ENCODE measurements at regions not wholly inside any gene's neighbourhood (a gene's known extent, or its start where the extent isn't known, plus 50 kb on each side); places are given as distances from the start of the nearest gene placed in this dataset.
"Not testable (repeated sequence)": the region's sequence is repeated elsewhere in the genome, so short reads cannot be mapped to it uniquely, and the experiment has no call there.

DNA sequence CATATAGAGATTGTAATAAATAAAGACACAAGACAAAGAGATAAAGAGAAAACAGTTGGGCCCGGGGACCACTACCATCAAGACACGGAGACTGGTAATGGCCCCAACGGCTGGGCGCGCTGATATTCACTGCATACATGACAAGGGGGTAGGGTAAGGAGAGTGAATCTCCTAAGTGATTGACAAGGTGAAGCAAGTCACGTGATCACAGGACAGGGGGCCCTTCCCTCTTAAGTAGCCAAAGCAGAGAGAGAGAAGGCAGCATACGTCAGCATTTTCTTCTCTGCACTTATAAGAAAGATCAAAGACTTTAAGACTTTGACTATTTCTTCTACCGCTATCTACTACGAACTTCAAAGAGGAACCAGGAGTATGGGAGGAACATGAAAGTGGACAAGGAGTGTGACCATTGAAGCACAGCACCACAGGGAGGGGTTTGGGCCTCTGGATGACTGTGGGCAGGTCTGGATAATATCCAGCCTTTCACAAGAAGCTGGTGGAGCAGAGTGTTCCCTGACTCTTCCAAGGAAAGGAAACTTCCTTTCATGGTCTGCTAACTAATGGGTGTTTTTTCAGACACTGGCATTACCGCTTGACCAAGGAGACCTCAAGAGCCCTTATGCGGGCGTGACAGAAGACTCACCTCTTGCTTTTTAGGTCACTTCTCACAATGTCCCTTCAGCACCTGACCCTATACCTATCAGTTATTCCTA, 75.6 kb downstream of the MRPL39 start:
- not testable (repeated sequence) for DNase-seq (ENCODE audit: low spot score)

DNA sequence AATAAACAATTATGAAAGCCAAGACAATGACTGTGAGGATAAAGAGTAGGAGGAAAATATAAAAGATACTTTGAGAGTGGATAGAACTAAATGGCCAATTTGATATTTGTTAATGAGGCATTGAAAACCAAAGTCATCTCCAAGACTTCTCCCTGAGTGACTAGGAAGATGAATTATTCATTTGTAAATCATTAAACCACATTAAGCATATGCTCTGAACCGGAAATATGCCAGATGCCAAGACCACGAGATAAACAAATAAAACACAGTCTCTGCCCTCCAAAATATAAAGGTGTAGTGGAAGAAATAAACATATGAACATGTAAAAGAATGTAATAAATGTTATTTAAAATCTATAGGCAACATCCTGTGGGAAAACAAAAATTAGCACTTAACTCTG, 78.8 kb downstream of the MRPL39 start:
- no peak for DNase-seq (ENCODE audit: low spot score)

DNA sequence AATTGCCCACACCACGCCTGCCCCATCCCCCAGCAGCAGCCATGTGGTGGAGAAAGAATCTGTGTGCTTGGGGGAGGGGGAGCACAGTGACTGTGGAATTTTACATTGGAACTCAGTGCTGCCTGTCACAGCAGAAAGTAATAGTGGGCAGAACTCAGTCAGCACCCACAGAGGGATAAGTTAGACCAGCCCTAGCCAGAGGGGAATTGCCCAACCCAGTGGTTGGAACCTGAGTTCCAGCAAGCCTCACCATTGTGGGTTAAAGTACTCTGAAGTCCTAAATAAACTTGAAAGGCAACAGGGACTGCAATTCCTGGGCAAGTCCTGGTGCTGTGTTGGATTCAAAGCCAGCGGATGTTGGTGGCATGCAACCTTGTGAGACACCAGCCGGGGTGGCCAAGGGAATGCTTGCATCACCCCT, 88.8 kb downstream of the MRPL39 start:
- no peak for DNase-seq (ENCODE audit: low spot score)

DNA sequence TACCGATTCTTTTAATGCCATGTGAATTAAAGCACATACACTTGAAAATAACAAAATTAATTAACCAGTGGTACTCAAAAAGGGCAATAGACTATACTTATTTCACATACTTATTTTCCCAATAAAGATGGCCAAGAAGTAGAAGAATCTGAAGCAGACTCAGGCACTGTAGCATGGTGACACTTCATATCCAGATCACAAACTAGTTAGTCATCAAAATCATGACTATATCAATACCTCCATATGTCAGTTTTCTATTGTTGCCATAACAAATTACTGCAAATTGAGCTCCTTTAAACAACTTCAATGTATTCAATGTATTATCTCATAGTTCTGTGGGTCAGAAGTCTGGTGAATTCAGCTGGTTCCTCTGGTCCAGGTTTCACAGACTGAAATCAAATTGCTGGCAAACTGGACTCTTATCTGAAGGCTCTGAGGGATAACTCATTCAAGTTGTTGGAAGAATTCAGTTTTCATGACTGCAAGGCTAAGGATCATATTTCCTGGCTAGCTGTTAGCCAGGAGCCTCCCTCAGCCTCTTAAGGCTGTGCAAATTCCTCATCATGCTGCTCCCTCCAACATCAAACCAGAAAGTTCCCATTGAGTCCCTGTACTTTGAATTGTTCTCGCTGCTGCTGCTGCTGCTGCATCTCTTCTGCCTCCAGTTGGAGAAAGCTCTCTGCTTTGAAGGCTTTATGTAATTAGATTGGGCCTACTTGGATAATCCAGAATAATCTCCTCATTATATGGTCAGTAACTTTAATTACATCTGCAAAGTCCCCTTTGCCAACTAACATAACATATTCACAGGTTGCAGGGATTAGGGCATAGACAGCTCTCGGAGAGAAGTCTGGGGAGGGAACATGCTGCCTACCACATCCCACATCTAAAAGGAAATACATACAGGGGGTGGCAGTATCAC, 91.5 kb downstream of the MRPL39 start:
- DNase-seq (ENCODE audit: low spot score) = no peak

DNA sequence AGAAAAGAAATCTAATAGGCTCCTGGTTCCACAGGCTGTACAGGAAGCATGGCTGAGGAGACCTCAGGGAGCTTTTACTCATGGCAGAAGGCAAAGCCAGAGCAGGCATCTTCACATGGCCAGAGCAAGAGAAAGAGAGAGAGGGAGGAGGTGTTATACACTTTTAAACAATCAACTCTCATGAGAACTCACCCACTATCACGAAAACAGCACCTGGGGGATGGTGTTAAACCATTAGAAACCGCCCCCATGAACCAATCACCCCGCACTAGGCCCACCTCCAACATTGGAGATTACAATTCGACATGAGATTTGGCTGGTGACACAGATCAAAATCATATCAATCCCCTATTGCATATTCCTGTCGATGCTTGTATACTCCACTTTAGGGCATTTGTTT, 93.5 kb downstream of the MRPL39 start:
- DNase-seq (ENCODE audit: low spot score) = no peak

DNA sequence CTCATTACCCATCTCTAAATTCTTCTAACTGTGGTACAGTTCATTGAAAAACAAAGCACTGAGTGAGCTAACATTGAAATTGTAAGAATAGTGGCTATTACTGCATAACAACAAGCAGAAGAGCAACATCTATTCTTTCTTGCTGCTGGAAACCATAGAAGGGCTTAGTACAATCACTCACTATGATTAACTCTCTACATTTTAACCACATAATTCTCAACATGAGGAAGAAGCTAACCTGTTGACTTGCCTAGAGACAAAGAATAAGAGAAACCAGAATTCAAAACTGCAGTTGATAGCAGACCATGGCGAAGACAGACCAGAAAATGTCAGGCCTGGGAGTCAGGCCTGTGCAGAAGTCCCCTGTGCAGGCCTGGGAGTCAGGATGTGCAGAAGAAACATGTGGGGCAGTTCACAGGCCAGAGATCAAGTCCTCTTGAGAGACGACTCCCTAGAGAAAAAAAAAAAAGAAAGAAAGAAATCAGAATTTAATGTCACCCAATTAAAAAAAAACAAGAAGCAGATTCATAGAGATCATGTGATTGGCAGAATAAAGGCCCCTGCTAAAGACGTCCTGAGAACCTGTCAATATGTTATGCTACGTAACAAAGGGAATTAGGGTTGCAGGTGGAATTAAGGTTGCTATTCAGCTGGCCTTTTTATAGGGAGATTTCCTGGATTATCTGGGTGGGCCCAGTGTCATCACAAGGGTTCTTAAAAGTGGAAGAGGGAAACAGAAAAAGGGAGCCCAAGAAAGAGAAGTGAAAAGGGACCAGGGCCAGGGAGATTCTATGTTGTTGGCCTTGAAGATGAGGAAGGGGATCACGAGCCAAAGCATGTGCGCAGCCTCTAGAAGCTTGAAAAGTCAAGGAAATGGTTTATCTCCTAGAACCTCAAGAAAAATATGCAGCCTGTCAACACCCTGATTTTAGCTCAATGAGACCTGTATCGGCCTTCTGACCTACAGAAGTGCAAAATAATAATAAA, 94.9 kb downstream of the MRPL39 start:
- DNase-seq (ENCODE audit: low spot score) = no peak

DNA sequence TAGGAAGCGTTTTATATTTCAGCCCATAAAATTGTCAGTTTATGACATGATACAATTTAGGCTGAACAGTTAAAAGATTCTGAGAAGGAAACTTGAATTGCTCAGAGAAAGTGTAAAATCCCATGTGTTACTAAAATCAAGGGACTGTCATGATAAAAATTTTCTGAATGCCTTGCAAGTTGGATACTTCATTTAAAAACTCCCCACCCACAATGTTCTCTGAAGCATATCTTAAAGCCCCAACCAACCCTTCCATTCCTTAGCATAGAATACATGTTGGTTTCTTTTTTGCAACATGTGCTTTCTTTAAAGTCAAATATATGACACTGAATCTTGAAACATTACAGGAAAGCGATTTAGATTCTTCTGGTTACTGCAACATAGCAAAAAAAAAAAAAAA, 97.4 kb downstream of the MRPL39 start:
- DNase-seq (ENCODE audit: low spot score) = no peak

DNA sequence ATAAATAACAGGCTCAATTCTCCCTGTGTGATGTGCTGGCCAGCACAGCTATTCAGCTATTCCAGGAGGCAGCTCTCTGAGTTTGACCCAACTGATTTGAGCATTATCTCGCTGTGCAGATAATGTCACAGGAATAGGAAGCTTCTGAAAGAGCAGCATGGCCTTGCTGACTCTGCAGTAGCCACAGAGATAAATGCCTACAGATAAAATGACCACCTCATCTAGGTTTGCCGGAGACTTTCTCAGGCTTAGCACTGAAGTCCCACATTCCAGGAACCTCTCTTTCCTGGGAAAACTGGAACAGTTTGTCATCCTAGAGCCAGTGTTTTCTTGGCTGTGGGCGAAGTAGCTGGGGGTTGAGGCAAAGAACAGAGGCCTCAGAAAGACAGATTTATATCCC, 98.9 kb downstream of the MRPL39 start:
- no peak for DNase-seq (ENCODE audit: low spot score)

DNA sequence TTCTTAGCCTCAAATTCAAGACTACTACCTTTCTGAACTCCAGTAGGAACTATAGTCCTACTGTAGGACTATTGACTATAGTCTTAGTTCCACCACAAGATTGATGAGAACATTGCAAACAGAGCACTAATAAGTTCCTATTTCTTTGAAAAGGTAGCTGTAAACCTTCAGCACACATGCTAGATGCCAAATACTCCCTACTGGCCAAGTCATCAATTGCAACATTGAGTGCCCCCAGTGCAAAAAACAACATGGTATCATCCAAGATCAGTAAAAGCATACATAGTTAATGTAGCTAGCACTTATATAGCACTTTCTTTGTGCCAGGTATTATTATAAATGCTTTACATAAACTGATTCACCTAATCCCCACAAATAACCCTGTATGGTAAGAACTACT, 99.8 kb downstream of the MRPL39 start:
- no peak for DNase-seq (ENCODE audit: low spot score)

DNA sequence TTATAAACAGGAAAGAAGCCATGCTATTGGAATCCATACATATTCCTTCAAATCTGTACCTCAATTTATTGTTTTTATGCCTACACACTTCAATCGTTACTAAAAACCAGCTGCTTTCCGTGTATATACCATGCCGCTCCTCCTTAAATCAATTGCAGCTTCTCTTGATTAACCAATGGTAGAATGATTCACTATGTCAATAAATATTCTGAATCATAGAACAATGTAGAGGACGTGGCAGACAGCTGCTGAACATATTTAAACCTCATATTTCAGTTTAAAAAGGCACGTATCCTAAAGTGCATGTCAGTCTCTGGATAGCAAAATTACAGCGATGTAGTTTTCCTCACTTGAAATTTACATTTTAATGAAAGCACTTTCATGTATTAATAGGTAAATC, 100.4 kb downstream of the MRPL39 start:
- DNase-seq (ENCODE audit: low spot score) = no peak

DNA sequence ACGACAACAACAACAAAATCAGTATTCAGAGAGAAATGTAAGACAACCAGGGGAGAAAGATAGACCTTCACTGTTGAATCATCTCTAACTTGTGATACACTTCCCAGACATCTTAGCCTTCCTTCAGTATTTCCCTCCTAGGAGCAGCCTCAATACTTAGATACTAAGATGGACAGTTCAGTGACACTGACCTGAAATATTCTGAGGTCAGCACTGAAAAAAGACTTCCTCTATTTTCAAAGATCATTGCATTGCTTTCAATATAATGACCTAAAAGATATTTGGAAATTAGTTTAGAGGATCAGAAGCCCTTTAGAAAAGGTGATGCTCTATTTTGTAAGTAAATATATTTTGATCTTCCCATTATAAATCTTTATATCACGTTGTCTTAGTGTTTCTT, 101.0 kb downstream of the MRPL39 start:
- DNase-seq (ENCODE audit: low spot score) = no peak

DNA sequence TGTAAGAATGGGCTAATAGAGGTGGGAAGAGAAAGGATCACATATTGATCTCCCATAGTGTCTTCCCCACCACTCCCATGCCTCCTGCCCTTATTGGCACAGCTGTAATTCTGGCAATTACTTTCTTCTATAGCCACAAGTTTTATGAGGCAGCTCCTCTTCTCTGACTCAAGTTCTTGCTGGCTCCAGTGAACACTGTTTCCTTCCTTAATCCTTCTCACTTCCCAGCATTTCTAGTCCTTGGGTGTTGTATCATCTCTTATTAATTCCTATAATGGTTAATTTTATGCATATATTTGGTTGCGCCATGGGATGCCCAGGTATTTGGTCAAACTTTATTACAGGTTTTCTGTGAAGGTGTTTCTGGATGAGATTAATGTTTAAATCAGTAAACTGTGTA, 103.3 kb downstream of the MRPL39 start:
- no peak for DNase-seq (ENCODE audit: low spot score)

DNA sequence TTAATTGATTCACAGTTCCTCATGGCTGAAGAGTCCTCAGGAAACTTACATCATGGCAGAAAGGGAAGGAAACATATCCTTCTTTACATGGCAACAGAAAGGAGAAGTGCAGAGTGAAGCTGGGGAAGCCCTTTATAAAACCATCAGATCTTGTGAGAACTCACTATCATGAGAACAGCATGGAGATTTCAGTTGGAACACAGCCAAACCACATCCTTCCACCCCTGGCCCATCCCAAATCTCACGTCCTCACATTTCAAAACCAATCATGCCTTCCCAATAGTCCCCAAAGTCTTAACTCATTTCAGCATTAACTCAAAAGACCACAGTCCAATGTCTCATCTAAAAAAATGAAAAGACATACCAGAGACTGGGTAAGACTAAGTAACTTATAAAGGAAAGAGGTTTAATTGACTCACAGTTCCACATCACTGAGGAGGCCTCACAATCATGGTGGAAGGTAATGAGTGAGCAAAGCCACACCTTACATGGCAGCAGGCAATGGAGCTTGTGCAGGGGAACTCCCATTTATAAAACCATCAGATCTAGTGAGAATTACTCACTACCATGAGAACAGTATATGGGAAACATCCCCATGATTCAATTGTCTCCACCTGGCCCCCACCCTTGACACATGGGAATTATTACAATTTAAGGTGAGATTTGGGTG, 105.2 kb downstream of the MRPL39 start:
- DNase-seq (ENCODE audit: low spot score) = no peak

DNA sequence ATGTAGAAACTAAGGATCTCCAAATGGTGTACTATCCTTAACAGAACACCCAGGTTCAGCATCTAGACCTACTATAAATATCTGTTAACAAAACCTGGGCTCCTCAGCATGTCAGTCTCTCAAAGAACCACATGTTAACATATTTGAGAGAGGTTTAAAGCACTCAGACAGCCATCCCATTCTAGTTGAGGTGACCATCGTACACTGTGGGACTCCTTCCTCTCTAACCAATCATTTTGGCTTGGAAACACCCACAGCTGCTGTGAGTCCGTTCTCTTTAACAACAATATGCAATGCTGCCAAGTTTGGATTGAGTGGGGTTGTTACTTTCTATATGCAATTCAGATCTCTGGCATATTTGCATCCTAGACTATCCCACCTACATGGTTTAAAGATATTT, 105.8 kb downstream of the MRPL39 start:
- DNase-seq (ENCODE audit: low spot score) = no peak

DNA sequence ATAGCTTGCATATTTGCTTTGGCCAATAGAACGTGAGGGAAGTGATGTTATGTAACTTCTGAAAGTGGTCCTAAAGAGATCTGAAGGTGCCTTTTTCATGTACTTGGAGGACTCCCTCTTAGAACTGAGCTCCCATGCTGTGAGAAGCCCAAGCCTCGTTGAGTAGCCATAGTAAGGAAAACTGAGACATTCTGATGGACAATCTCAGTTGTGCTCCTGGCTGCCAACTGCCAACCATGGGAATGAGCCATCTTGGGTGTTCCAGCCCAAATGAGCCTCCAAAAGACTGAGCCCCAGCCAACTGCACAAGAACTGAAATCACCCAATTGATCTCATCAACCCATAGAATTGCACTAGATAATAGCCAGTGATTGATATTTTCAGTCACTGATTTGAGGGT, 106.7 kb downstream of the MRPL39 start:
- no peak for DNase-seq (ENCODE audit: low spot score)

DNA sequence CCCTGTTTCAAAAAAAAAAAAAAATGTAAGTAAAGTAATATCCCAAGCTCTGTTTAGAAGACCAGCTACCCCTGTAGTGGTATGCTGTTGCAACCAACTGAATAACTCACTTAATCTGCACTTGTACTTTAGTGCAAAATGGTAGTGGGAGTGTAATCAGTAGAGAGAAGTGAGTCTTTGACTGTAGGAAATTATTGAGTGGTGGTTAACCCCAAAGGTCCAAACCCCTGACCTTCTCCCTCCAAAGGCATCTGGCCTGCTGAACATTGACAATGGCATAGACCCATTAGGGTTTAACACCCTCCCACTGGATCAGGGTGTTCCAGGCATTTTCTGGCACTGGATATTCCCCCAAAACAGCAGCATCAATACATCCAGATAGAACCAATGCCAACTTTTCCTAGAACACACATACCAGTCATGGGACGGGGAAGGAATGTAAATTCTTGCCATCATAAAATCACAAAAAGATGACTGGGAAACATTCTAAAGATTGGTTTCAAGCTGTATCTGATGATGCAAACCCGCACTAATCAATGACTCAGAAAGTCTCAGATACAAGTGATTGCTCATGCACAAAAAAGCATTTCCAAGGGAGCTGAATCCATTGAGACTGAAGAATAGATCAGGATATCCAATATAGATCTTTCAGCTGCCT, 110.3 kb downstream of the MRPL39 start:
- no peak for DNase-seq (ENCODE audit: low spot score)

DNA sequence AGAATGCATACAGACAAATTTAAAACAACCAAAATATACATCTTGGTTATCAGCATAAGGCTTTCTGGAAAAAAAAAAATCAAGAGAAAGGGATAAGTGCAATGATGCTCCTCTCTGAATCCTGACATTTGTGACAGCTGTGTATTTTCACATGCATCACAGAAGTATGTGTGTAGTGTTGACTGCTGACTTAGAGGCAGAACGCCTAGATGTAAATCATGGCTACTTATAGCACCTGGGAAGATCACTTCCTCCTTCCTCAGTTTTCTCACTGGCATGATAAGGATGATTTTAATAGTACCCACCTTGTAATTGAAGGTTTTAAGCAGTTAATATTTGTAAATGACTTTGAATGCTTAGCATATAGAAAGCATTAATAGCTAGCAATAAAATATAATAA, 112.5 kb downstream of the MRPL39 start:
- DNase-seq (ENCODE audit: low spot score) = no peak

DNA sequence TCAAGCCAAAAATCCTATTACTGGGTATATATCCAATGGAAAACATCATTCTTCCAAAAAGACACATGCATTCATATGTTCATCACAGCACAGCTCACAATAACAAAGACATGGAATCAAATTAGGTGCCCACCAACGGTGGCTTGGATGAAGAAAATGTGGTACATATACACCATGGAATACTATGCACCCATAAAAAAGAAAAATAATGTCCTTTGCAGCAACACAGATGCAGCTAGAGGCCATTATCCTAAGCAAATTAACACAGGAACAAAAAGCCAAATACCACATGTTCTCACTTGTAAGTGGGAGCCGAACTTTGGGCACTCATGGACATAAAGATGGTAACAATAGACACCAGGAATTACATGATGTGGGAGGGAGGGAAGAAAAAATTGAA, 113.6 kb downstream of the MRPL39 start:
- no peak for DNase-seq (ENCODE audit: low spot score)

DNA sequence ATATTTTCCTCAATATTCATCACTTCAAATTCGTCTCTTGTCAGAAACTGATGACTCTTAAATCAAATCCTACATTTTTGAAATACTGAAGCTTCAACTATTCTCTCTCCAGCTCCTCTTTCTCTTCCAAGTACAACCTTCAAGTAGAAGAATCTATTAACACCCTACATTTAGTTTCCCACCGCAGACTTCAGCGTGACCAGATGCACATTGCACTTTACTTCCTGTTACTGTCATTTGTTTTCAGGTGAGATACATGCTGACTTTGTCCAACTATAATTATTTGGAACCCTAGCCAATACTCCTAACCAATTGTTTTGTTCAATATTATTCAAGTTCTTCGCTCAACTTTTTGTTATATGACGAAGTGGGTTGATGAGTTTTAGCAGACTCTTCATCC, 116.0 kb downstream of the MRPL39 start:
- no peak for DNase-seq (ENCODE audit: low spot score)

DNA sequence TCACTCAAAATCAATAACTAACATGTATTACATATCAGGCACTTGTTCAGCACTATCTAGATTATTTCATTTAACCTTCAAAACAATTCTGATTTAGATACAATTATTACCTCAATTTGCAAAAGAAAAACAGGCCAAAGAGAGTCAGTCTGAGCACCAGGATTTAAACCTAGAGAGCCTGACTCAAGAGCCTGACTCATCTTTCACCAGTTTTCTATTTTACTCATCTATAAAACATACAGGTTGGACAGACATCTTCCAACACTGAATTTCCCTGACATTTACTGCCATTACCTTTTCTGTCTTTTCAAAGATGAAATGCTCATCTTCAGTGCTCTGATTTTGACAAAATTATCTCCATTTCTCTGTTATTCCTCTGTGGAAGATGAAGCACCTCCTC, 116.5 kb downstream of the MRPL39 start:
- DNase-seq (ENCODE audit: low spot score) = no peak

DNA sequence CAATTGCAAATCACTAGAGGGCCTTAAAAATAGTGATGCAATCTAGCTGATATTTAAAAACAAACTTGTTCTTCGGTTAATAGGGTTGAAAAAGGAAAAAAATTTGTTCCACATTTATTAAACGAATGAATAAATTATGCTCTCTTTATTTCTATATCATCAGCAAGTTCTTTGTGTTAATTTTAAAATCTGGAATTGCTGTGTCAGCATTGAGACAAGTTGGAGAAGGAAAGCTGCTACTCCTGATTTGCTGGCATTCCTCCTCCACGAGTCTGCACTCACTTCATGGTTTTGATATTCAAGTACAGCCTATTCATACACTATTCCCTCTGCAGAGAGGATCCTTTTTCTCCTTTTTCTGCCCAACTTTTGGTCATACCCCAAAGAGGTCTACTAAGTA, 117.6 kb downstream of the MRPL39 start:
- DNase-seq (ENCODE audit: low spot score) = no peak
